Right atrium auricular region (tissue), 2 donors: ENCODE measurements at regions not wholly inside any gene's neighbourhood (a gene's known extent, or its start where the extent isn't known, plus 50 kb on each side); places are given as distances from the start of the nearest gene placed in this dataset.

ENCODE experiments used
- DNase-seq: peaks from one replicate; pipeline ENCODE4 v3.0.0-alpha.2; 2019; ENCODE audit warnings: low spot score
- H3K27ac ChIP-seq, 2 donors: fragments of 200-600 bp; sonication (generic); 1 replicate in 1 of 2; 2 replicates in 1 of 2; pipeline ENCODE4 v1.5.1; 2016 to 2019
- H3K27me3 ChIP-seq, 2 donors: fragments of 200-600 bp; sonication (generic); one replicate each; pipeline versions ENCODE4 v1.5.1 to v1.6.0; 2017 to 2019
- H3K36me3 ChIP-seq: fragments of 200-600 bp; sonication (generic); one replicate; pipeline ENCODE4 v1.5.1; 2016
- H3K4me1 ChIP-seq, 2 donors: fragments of 200-600 bp; sonication (generic); one replicate each; pipeline versions ENCODE4 v1.5.1 to v1.6.0; 2017 to 2019
- H3K4me3 ChIP-seq, 2 donors: fragments of 200-600 bp; sonication (generic); 1 replicate in 1 of 2; 2 replicates in 1 of 2; pipeline ENCODE4 v1.5.1; 2017 to 2019; ENCODE audit warnings: mild to moderate bottlenecking in 1 of 2, moderate library complexity in 1 of 2
- H3K9me3 ChIP-seq, 2 donors: fragments of 200-600 bp; sonication (generic); one replicate each; pipeline ENCODE4 v1.5.1; 2019
- CTCF ChIP-seq, 2 donors: fragments of 200-600 bp; sonication (generic); IDR thresholded peaks; one replicate each; pipeline ENCODE4 v1.5.1; 2019; ENCODE audit warnings: antibody characterized with exemption in 2 of 2

- no peak for TF ChIP-seq CTCF (IDR thresholded peaks at IDR 0.05)
- no peaks in the 10 kb centered on the region for H3K27me3 ChIP-seq
Measured at GRCh38 chr9:124110307-124110915, 98.8 kb downstream of the LHX2 start.

GRCh38 chr9:124116683-124117363 is 105.3 kb downstream of the LHX2 start:
- Histone ChIP-seq H3K9me3 (peaks cover 0 to 15% of the 10 kb centered on the region in 2 donors), H3K4me3 (no peak overlapping the region), H3K4me1 (no peaks in the 10 kb centered on the region), H3K36me3 (no peaks in the 10 kb centered on the region), H3K27ac (no peak overlapping the region), H3K27me3 (no peaks in the 10 kb centered on the region)
- TF ChIP-seq CTCF (IDR thresholded peaks at IDR 0.05) = no peak
- DNase-seq = no peak

More at GRCh38 chr9:124110307-124110915, 98.8 kb downstream of the LHX2 start:
- Histone ChIP-seq H3K4me3 (no peak overlapping the region), H3K4me1 (no peaks in the 10 kb centered on the region), H3K36me3 (no peaks in the 10 kb centered on the region), H3K27ac (no peak overlapping the region), H3K9me3 (no peaks in the 10 kb centered on the region)
- DNase-seq = no peak

GRCh38 chr9:124118894-124119293 is 107.3 kb downstream of the LHX2 start:
- TF ChIP-seq CTCF (IDR thresholded peaks at IDR 0.05) = no peak

GRCh38 chr9:124120272-124120671 is 108.7 kb downstream of the LHX2 start:
- Histone ChIP-seq H3K4me1 (no peaks in the 10 kb centered on the region), H3K36me3 (no peaks in the 10 kb centered on the region), H3K27ac (no peak overlapping the region), H3K27me3 (no peaks in the 10 kb centered on the region), H3K9me3 (peaks cover 0 to 18% of the 10 kb centered on the region in 2 donors), H3K4me3 (no peak overlapping the region)
- DNase-seq = no peak
- no peak for TF ChIP-seq CTCF (IDR thresholded peaks at IDR 0.05)

More at GRCh38 chr9:124118894-124119293, 107.3 kb downstream of the LHX2 start:
- Histone ChIP-seq H3K27me3 (no peaks in the 10 kb centered on the region), H3K36me3 (no peaks in the 10 kb centered on the region), H3K4me1 (no peaks in the 10 kb centered on the region), H3K4me3 (no peak overlapping the region), H3K9me3 (peaks cover 0 to 18% of the 10 kb centered on the region in 2 donors), H3K27ac (no peak overlapping the region)
- DNase-seq = no peak

GRCh38 chr9:124121725-124122124 is 110.2 kb downstream of the LHX2 start:
- Histone ChIP-seq H3K27me3 (no peaks in the 10 kb centered on the region), H3K4me3 (no peak overlapping the region)
- no peak for TF ChIP-seq CTCF (IDR thresholded peaks at IDR 0.05)

More at GRCh38 chr9:124121725-124122124, 110.2 kb downstream of the LHX2 start:
- H3K27ac ChIP-seq = no peak overlapping the region
- H3K9me3 ChIP-seq = peaks cover 0 to 17% of the 10 kb centered on the region in 2 donors
- H3K4me1 ChIP-seq = no peaks in the 10 kb centered on the region
- no peak for DNase-seq
- no peaks in the 10 kb centered on the region for H3K36me3 ChIP-seq
